ENCODE measurements at regions not wholly inside any gene's neighbourhood (a gene's known extent, or its start where the extent isn't known, plus 50 kb on each side); places are given as distances from the start of the nearest gene placed in this dataset.

DNA sequence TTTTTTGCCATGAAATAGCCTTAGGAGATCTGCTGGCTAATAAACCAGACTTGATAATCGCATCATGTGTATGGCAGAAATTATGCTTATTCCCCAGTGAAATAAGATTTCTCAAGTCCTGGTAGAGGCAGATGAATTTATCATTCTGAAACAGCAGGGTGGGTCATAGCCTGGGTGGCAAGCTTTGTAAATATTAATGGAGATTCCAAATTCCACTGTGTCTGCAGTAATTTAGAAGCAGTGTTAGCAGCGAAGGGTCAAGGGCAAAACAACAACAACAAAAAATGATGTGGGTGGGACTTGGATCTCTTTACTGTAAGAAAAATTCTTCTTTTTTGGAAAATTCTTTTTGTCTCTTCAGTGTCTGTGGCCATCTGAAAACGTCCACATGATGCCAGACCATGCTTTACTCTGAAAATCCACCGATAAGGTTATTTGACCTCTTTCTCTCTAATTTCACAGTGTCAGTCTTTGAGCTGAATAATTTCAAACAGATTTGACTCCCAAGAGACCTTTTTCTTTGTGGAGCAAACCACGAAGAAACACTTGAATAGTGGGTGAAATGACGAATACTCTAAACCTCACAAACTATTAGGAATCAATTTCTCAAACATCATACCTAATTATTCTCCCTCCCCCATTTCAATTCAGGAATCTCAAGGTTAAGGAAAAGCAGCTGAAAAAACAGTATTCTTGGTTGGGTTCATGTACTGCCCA, 106.0 kb upstream of the RPS23 start:
- no peak for DNase-seq

- DNase-seq = no peak
These were observed 103.4 kb upstream of the RPS23 start for GRCh38 chr5:82381591-82381990.

DNA sequence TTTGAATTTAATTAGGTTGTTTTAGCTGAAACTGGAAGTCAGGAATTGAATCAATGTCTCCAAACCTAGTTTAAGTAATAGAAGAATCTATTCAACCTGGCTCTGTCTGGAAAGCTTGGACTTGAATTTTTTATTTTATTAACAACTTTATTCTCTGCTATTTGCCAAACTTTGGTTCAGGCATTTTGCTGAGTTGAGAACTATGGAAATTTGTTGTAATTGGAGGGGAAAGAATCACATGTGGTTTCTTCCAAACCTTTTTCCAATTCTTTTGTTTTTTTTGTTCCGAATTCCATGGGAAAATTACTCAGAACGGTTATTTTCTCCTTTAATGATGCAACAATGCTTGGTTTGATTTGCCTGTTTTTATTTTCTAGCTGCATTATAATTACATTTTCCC, 98.2 kb upstream of the RPS23 start:
- DNase-seq = no peak

DNA sequence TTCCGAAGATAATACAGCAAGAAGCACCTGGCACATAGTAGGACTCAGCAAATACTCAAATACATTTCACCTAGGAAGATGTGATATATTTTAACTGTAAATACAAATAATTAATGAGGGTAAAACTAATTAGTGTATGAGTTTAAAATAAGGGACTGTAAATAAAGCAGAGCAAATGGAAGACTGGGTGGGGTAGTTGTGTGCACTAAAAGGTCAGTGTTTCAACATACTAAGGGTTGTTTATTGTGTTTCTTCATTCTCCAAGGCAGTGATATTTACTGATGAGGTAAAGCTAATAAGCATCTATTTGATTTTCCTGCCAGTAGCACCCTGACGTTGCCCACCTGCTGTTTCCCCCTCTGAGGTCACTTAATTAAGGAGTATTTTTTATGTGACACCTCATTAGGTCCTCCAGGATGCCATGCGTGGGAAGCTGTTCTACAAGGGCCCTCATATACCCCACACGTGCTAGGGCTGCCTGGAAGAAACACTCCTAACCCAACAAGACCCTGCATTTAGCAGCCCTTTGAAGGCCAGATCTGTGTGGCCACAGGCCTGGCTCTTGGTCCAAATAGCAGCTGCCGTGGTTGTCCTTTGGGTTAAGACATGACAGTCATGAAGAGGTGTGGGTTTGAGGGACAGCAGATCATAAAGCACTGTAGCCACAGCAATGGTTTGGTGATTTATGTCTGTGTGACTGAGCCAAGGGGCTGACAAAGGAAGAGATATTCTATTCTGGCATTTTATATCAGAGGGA, 97.5 kb upstream of the RPS23 start:
- no peak for DNase-seq

- no peak for DNase-seq
These were observed 96.5 kb upstream of the RPS23 start for GRCh38 chr5:82374637-82375036.

DNA sequence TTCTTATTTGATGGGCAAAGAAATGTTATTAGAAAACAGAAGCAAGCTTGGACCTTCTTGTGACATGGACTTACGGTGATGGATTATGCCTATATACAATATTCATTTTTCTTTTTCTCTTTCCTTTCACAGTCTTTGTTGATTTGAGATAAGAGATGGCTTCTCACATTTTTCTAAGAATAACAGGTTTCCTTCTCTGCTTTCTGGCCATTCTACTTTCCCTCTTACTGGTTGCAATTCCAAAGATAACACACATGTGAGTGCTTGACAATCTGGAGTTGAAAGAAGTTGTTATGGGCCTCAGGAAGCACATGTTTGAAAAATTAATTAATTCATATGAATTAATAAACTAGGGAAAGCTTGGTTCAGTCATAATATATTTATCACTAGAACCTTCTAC, 89.8 kb upstream of the RPS23 start:
- DNase-seq = no peak

- no peak for DNase-seq
These were observed 87.6 kb upstream of the RPS23 start for GRCh38 chr5:82365744-82366228.

DNA sequence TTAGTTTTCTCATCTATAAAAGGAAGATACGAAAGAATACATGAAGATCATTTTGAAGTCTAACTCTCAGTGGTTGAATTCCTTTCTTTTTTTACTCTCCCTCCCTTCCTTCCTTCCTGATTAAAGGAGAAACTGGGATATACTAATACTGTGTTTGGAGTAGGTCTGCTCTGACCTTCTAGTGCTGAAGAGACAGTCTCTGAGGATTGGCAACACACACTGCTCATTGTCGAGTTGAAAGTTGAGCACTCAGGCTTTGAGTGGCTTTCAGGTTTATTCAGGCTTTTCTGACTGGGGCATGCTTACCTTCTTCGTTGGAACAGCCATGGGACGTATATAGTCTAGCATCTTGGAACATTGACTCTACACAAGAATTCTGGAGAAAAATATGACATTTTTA, 86.9 kb upstream of the RPS23 start:
- no peak for DNase-seq

DNA sequence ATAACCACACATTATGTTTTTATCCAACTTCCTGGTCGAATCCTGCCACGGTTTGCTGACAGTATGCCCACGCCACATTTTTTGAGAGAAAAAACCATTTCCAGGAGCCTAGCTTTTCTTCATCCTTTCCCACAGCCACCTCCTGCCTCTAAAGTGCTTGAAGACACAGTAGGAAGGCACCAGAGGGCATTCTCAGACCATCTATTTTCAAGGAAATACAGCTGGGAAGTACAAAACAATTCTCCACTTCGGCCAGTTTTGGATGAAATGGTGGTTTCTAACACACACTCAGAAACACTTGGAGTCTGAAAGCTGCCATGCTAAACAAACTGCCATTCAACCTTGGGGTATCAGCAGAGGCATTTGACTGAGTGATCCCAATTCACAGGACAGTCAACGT, 86.3 kb upstream of the RPS23 start:
- no peak for DNase-seq

GRCh38 chr5:82363524-82363923, 85.4 kb upstream of the RPS23 start:
- DNase-seq = no peak

GRCh38 chr5:82362636-82363035, 84.5 kb upstream of the RPS23 start:
- no peak for DNase-seq

DNA sequence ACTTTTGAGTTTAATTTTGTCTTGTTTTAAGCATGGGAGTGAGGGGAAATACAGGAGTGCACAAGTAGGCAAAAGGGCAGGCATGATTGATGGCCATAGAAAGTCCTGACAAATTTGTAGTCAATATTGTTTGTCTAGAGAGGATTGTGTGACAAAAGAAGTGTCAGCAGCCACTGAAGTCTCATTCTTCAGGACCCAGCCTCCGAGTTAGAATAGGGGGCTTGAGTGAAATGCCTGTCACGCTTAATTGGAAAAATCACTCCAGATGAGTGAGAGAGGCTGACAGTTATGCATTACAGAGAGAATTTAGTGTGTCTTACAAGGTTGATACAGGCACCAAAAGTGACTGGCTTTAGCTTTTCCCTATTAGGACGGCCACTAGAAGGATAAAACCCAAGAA, 81.9 kb upstream of the RPS23 start:
- DNase-seq = no peak

DNA sequence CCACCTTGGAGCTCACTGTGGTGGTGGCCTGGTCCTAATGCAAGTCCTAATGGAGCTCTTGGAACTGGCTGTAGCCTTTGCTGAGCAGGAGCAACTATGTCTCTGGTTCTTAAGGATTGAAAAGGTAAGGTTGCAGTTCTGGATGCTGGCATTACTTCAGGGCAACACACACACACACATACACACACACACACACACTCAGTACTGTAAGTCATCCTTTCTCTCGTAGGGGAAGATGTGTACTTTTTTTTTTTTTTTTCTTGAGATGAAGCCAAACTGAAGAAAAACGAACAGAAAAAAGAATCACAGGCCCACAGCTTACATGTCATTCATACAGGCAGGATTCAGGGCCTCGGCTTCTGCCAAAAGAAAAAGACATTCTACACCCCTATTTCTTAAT, 81.1 kb upstream of the RPS23 start:
- no peak for DNase-seq

- DNase-seq = no peak
These were observed 80.3 kb upstream of the RPS23 start for GRCh38 chr5:82358457-82358856.

DNA sequence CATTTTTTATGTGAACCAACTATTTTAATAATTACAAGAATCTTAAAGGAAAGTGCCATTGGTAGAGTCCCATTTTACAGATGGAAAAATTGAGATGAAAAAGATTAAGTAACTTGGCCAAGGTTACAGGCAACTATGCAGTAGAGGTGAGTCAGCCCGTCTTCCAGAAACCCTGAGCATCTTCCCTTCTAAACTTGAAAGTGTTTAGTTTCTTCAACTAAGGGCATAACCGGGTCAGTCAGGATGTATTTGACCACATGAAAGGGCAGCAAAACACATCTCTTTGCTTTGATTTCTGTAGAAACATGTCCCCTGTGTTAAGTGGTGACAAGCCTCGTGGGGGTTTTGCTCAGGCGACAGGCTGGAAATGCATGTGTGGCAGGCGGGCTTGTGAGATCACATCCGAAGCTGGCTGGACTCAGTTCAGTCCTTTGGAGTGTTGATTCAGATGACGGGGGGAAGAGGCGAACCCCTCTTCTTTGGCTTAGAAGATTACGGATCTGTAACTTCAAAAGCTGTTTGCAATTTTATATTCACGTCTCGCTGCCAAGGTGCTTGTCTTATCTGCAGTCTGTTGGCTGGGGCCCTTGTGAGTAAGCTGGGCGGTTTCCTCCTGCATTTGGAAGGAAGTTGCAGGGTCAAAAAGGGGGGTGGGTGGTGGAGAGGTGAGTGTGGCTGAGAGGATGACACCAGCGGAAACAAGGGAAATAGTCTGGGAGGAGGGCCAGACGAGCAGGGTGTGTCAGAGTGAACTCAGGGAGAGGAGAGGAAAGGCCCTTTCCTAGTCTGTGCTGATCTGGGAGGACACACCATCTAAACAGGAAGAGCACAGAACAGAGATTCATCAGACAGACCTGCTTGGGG, 78.9 kb upstream of the RPS23 start:
- no peak for DNase-seq

GRCh38 chr5:82356021-82356420, 77.9 kb upstream of the RPS23 start:
- no peak for DNase-seq

- no peak for DNase-seq
These were observed 77.3 kb upstream of the RPS23 start for GRCh38 chr5:82355496-82355895.

GRCh38 chr5:82355053-82355452, 76.9 kb upstream of the RPS23 start:
- DNase-seq = no peak

DNA sequence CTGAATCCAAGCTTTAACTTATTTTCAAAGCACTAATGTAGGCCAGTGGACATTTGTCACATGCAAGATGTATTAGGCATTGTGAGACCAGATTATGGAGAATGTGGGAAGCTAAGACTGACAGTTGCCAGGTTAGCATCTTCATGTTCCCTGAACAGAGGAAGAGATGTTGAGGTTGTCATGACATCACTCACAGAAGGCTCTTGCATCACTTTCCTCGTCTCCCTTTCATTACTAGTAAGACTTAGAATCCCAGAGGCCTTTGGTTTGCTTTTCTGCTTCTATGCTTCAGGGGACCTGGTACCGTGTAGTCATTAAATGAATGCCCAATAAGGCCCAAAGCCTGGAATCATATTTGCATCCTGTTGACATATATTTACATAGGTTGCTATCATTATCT, 76.4 kb upstream of the RPS23 start:
- DNase-seq = no peak

GRCh38 chr5:82353522-82353921, 75.4 kb upstream of the RPS23 start:
- DNase-seq = no peak

DNA sequence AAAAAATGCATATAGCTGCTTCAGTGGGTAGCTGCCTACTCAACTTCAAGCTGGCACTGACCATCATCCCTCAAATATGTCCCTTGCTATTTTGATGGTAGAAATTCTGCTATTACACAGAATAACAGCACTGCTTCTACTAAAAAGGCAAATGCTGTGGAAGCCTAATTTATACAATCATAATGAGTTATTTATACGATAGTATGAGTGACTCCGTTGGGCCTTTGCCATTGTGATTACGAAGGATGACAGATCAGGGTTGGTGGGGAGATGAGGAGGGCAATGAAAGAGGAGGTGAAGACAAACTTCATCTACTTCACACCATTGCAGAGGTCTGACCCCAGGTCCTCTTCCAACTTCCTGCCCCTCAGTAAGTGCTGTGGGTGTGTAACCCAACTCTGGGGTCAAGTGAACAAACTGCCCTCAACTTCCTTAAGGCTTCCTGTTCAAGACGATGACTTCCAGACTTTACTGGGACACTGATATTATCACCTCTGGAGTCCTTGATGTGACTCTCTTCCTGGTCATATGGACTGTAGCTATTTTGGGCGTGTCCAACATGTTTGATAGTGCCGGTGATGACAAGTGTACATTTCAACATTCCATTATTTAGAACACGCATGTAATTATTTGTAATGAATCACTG, 74.1 kb upstream of the RPS23 start:
- no peak for DNase-seq

GRCh38 chr5:82351754-82352145, 73.6 kb upstream of the RPS23 start:
- DNase-seq = peak; percentile 41

DNA sequence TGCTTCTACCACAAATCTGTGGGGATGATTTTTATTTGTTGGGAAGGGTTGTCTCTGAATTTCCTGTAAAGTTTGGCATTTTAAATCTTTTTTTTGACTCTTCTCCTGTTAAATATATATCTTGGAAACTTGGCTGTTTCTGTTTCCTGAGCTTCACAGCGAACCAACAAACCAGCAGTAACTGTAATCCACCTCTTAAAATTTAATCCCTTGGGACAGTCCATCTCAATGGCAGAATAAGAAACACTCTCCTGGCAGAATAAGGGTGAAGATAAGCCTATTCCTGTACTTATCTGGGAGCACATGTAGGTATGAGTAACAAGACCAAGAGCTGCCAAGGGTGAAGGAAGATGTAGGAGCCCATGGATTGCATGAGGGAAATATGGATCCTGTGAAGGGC, 73.1 kb upstream of the RPS23 start:
- DNase-seq = no peak

All from NCI-H1048 (cell line).